ENCODE measurements at regions not wholly inside any gene's neighbourhood (a gene's known extent, or its start where the extent isn't known, plus 50 kb on each side); places are given as distances from the start of the nearest gene placed in this dataset.

DNA sequence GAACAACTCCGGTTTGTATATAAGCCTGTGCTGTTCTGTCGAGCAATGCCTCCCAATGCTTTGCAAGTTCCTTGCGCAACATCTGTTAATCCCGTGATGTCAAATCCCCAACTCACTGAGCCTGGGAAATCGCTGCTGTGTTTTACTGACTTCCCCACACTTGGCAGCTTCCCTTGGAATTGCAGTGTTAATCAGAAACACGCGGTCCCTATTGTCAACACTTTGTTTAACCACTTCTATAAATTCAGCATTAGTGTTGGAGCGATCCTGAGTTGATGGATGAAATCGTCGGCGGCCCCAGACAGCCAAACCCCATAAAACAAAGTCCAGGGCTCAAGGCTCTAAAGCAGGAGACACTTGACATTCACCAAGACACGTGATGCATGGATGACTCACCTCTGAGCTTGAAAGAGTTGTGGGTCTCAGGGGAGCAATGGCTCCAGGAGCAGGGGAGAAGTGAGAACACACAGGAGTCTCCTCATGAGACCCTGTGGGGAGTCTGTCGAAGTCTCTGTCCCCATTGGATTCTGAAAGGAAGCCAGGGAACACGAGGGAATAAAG lies 555.3 kb downstream of the MIAT start:
- Histone ChIP-seq H2BK15ac (ENCODE audit: low read depth, poor library complexity, severe bottlenecking) (no peak overlapping the region), H4K8ac (ENCODE audit: low read length) (peak overlapping the region; percentile 76), H2AK5ac (ENCODE audit: low read length, severe bottlenecking) (peak overlapping the region; percentile 21), H3K18ac (ENCODE audit: low read depth in 1 of 2, low read length in 2 of 2) (peak overlapping the region in 1 of 2 experiments; percentile 78), H2BK12ac (ENCODE audit: low read length in 2 of 2) (peak overlapping the region in 1 of 2 experiments; percentile 76), H3K9ac (ENCODE audit: low read length) (peak overlapping the region; percentile 53), H3K36me3 (ENCODE audit: control insufficient read depth in 1 of 2, insufficient read depth in 2 of 2, low read depth in 1 of 2, low read length in 2 of 2) (no peaks in the 10 kb centered on the region), H2AFZ (ENCODE audit: low read depth, low read length) (no peak overlapping the region), H3K4me1 (ENCODE audit: control insufficient read depth, insufficient read depth, low read depth, low read length) (peaks cover 16% of the 10 kb centered on the region), H2BK120ac (ENCODE audit: low read depth, low read length) (peak overlapping the region; percentile 65), H2BK5ac (ENCODE audit: low read depth, low read length, poor library complexity, severe bottlenecking) (no peak overlapping the region), H3K9me3 (ENCODE audit: control insufficient read depth, low read length) (no peaks in the 10 kb centered on the region), H3K4ac (ENCODE audit: low read depth in 1 of 2, low read length in 2 of 2) (peak overlapping the region; percentile 67 to 69), H3K23ac (ENCODE audit: low read length in 2 of 2) (no peak overlapping the region), H3K4me2 (ENCODE audit: low read length, poor library complexity, severe bottlenecking) (no peak overlapping the region), H4K91ac (ENCODE audit: low read length) (peak overlapping the region; percentile 95), H3K27ac (ENCODE audit: low read length, poor library complexity, severe bottlenecking) (peak overlapping the region; percentile 25), H3K14ac (ENCODE audit: low read length in 2 of 2) (no peak overlapping the region), H3K27me3 (ENCODE audit: control insufficient read depth in 1 of 2, insufficient read depth in 1 of 2, low read length in 2 of 2) (peaks cover 0 to 63% of the 10 kb centered on the region in 2 experiments), H3K4me3 (ENCODE audit: insufficient read depth in 1 of 2, low read depth in 1 of 2, low read length in 2 of 2) (no peak overlapping the region), H3K79me1 (replicated peaks; ENCODE audit: low read length, poor library complexity, severe bottlenecking) (no peaks in the 10 kb centered on the region)
- 0% methylated on average over 14 of the region's 14 CpGs for WGBS
- peak; percentile 100 for DNase-seq

DNA sequence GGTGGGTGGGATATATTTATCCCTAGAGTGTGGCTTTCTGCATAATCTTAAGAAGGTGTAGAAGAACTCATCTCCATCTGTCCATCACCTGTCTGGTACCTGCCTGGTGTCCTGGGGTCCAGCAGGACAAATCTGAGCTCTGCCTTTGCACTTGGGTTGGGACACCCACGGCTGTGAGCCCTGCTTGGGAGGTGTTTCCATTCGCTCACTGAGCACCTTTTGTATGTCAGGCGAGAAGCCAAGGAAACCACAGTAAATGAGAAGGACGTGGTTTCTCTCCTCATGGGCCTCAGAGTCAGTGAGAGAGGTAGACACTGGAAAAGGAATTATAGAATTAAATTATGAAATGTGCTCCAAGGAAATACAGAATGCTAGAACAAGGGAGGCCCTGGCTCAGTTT lies 555.9 kb downstream of the MIAT start:
- no peaks in the 10 kb centered on the region for H3K9me3 ChIP-seq (ENCODE audit: control insufficient read depth, low read length)
- peak overlapping the region; percentile 65 for H2BK120ac ChIP-seq (ENCODE audit: low read depth, low read length)
- no peak overlapping the region for H3K27ac ChIP-seq (ENCODE audit: low read length, poor library complexity, severe bottlenecking)
- H3K27me3 ChIP-seq (ENCODE audit: control insufficient read depth in 1 of 2, insufficient read depth in 1 of 2, low read length in 2 of 2) = peaks cover 0 to 65% of the 10 kb centered on the region in 2 experiments
- peak overlapping the region; percentile 64 to 78 for H3K18ac ChIP-seq (ENCODE audit: low read depth in 1 of 2, low read length in 2 of 2)
- peak overlapping the region; percentile 76 for H4K8ac ChIP-seq (ENCODE audit: low read length)
- H3K36me3 ChIP-seq (ENCODE audit: control insufficient read depth in 1 of 2, insufficient read depth in 2 of 2, low read depth in 1 of 2, low read length in 2 of 2) = no peaks in the 10 kb centered on the region
- peak; percentile 55 for DNase-seq
- no peak overlapping the region for H3K23ac ChIP-seq (ENCODE audit: low read length in 2 of 2)
- peak overlapping the region; percentile 21 for H2AK5ac ChIP-seq (ENCODE audit: low read length, severe bottlenecking)
- H2AFZ ChIP-seq (ENCODE audit: low read depth, low read length) = no peak overlapping the region
- no peak overlapping the region for H3K9ac ChIP-seq (ENCODE audit: low read length)
- no peak overlapping the region for H3K4me3 ChIP-seq (ENCODE audit: insufficient read depth in 1 of 2, low read depth in 1 of 2, low read length in 2 of 2)
- no peak overlapping the region for H2BK5ac ChIP-seq (ENCODE audit: low read depth, low read length, poor library complexity, severe bottlenecking)
- no peak overlapping the region for H2BK15ac ChIP-seq (ENCODE audit: low read depth, poor library complexity, severe bottlenecking)
- peak overlapping the region; percentile 67 to 69 for H3K4ac ChIP-seq (ENCODE audit: low read depth in 1 of 2, low read length in 2 of 2)
- H2BK12ac ChIP-seq (ENCODE audit: low read length in 2 of 2) = peak overlapping the region; percentile 87 to 97
- peaks cover 13% of the 10 kb centered on the region for H3K4me1 ChIP-seq (ENCODE audit: control insufficient read depth, insufficient read depth, low read depth, low read length)
- peak overlapping the region; percentile 95 for H4K91ac ChIP-seq (ENCODE audit: low read length)
- no peaks in the 10 kb centered on the region for H3K79me1 ChIP-seq (replicated peaks; ENCODE audit: low read length, poor library complexity, severe bottlenecking)
- no peak overlapping the region for H3K4me2 ChIP-seq (ENCODE audit: low read length, poor library complexity, severe bottlenecking)
- H3K14ac ChIP-seq (ENCODE audit: low read length in 2 of 2) = no peak overlapping the region
- 75% methylated on average over 4 of the region's 4 CpGs for WGBS

GRCh38 chr22:27213766-27214581 lies 556.6 kb downstream of the MIAT start:
- Histone ChIP-seq H3K14ac (ENCODE audit: low read length in 2 of 2) (peak overlapping the region in 1 of 2 experiments; percentile 68), H2BK120ac (ENCODE audit: low read depth, low read length) (peak overlapping the region; percentile 69), H3K79me1 (replicated peaks; ENCODE audit: low read length, poor library complexity, severe bottlenecking) (no peaks in the 10 kb centered on the region), H2BK12ac (ENCODE audit: low read length in 2 of 2) (peak overlapping the region; percentile 11 to 97), H4K8ac (ENCODE audit: low read length) (peak overlapping the region; percentile 49), H4K91ac (ENCODE audit: low read length) (peak overlapping the region; percentile 67), H3K27ac (ENCODE audit: low read length, poor library complexity, severe bottlenecking) (peak overlapping the region; percentile 13), H3K23ac (ENCODE audit: low read length in 2 of 2) (no peak overlapping the region), H2BK5ac (ENCODE audit: low read depth, low read length, poor library complexity, severe bottlenecking) (no peak overlapping the region), H3K4me2 (ENCODE audit: low read length, poor library complexity, severe bottlenecking) (no peak overlapping the region), H3K18ac (ENCODE audit: low read depth in 1 of 2, low read length in 2 of 2) (peak overlapping the region; percentile 14 to 64), H3K36me3 (ENCODE audit: control insufficient read depth in 1 of 2, insufficient read depth in 2 of 2, low read depth in 1 of 2, low read length in 2 of 2) (no peaks in the 10 kb centered on the region), H3K9ac (ENCODE audit: low read length) (no peak overlapping the region), H3K9me3 (ENCODE audit: control insufficient read depth, low read length) (no peaks in the 10 kb centered on the region), H2BK15ac (ENCODE audit: low read depth, poor library complexity, severe bottlenecking) (peak overlapping the region; percentile 52), H3K4me1 (ENCODE audit: control insufficient read depth, insufficient read depth, low read depth, low read length) (peaks cover 15% of the 10 kb centered on the region), H3K27me3 (ENCODE audit: control insufficient read depth in 1 of 2, insufficient read depth in 1 of 2, low read length in 2 of 2) (peaks cover 0 to 72% of the 10 kb centered on the region in 2 experiments), H3K4me3 (ENCODE audit: insufficient read depth in 1 of 2, low read depth in 1 of 2, low read length in 2 of 2) (no peak overlapping the region), H3K4ac (ENCODE audit: low read depth in 1 of 2, low read length in 2 of 2) (peak overlapping the region; percentile 61 to 67), H2AK5ac (ENCODE audit: low read length, severe bottlenecking) (peak overlapping the region; percentile 16), H2AFZ (ENCODE audit: low read depth, low read length) (no peak overlapping the region)
- 85% methylated on average over 17 of the region's 17 CpGs for WGBS
- DNase-seq = peak; percentile 70

GRCh38 chr22:27214691-27215090 lies 557.3 kb downstream of the MIAT start:
- Histone ChIP-seq H3K9me3 (ENCODE audit: control insufficient read depth, low read length) (no peaks in the 10 kb centered on the region), H3K18ac (ENCODE audit: low read depth in 1 of 2, low read length in 2 of 2) (peak overlapping the region; percentile 26 to 58), H3K27ac (ENCODE audit: low read length, poor library complexity, severe bottlenecking) (no peak overlapping the region), H2BK12ac (ENCODE audit: low read length in 2 of 2) (peak overlapping the region; percentile 49 to 75), H3K23ac (ENCODE audit: low read length in 2 of 2) (no peak overlapping the region), H3K4me3 (ENCODE audit: insufficient read depth in 1 of 2, low read depth in 1 of 2, low read length in 2 of 2) (no peak overlapping the region), H3K4me2 (ENCODE audit: low read length, poor library complexity, severe bottlenecking) (no peak overlapping the region), H3K9ac (ENCODE audit: low read length) (no peak overlapping the region), H2AK5ac (ENCODE audit: low read length, severe bottlenecking) (peak overlapping the region; percentile 82), H2AFZ (ENCODE audit: low read depth, low read length) (no peak overlapping the region), H3K4ac (ENCODE audit: low read depth in 1 of 2, low read length in 2 of 2) (peak overlapping the region in 1 of 2 experiments; percentile 20), H2BK120ac (ENCODE audit: low read depth, low read length) (peak overlapping the region; percentile 69), H3K79me1 (replicated peaks; ENCODE audit: low read length, poor library complexity, severe bottlenecking) (no peaks in the 10 kb centered on the region), H4K8ac (ENCODE audit: low read length) (peak overlapping the region; percentile 66), H3K4me1 (ENCODE audit: control insufficient read depth, insufficient read depth, low read depth, low read length) (peaks cover 15% of the 10 kb centered on the region), H3K14ac (ENCODE audit: low read length in 2 of 2) (no peak overlapping the region), H3K36me3 (ENCODE audit: control insufficient read depth in 1 of 2, insufficient read depth in 2 of 2, low read depth in 1 of 2, low read length in 2 of 2) (no peaks in the 10 kb centered on the region), H4K91ac (ENCODE audit: low read length) (peak overlapping the region; percentile 88), H2BK5ac (ENCODE audit: low read depth, low read length, poor library complexity, severe bottlenecking) (no peak overlapping the region), H2BK15ac (ENCODE audit: low read depth, poor library complexity, severe bottlenecking) (no peak overlapping the region), H3K27me3 (ENCODE audit: control insufficient read depth in 1 of 2, insufficient read depth in 1 of 2, low read length in 2 of 2) (peaks cover 0 to 73% of the 10 kb centered on the region in 2 experiments)
- WGBS = 88% methylated on average over 6 of the region's 6 CpGs
- DNase-seq = no peak
